Cardiac muscle cell (in vitro differentiated cells and primary cell): ENCODE measurements at regions not wholly inside any gene's neighbourhood (a gene's known extent, or its start where the extent isn't known, plus 50 kb on each side); places are given as distances from the start of the nearest gene placed in this dataset.

Source experiments
- DNase-seq, 2 donors: peaks; one replicate each; pipeline versions ENCODE4 v3.0.0 to v3.0.0-alpha.2; 2010 to 2017; ENCODE audit warnings: low read depth in 1 of 2, low spot score in 1 of 2
- H3K27ac ChIP-seq: fragments of 200-600 bp; sonication (generic); 2 replicates; pipeline ENCODE4 v1.5.1; 2016
- H3K27me3 ChIP-seq: fragments of 200-600 bp; sonication (generic); 2 replicates; pipeline ENCODE4 v1.6.0; 2016; ENCODE audit warnings: control low read depth
- H3K36me3 ChIP-seq: fragments of 200-600 bp; sonication (generic); 2 replicates; pipeline ENCODE4 v1.5.1; 2016; ENCODE audit warnings: control low read depth
- H3K4me1 ChIP-seq: fragments of 200-600 bp; sonication (generic); 2 replicates; pipeline ENCODE4 v1.8.1; 2017; ENCODE audit warnings: low read depth, mild to moderate bottlenecking, mixed run types
- H3K4me3 ChIP-seq: fragments of 200-600 bp; sonication (generic); 2 replicates; pipeline ENCODE4 v1.5.1; 2016; ENCODE audit warnings: mild to moderate bottlenecking
- H3K9me3 ChIP-seq: fragments of 200-600 bp; sonication (generic); 2 replicates; pipeline ENCODE4 v1.5.1; 2017; ENCODE audit warnings: low read depth, mild to moderate bottlenecking, control low read depth
- TF ChIP-seq, protein P1 (sequence below): IDR thresholded peaks from 2 replicates; pipeline ENCODE4 v1.5.1; 2012; ENCODE audit warnings: low read depth, mild to moderate bottlenecking, low read length

GRCh38 chr3:56900801-56901200 is 99.1 kb upstream of the ARHGEF3 start:
- H3K9me3 ChIP-seq, result no peaks in the 10 kb centered on the region
- H3K4me3 ChIP-seq, result no peak overlapping the region
- H3K27me3 ChIP-seq, result peaks cover 37% of the 10 kb centered on the region
- TF ChIP-seq, protein P1, sequence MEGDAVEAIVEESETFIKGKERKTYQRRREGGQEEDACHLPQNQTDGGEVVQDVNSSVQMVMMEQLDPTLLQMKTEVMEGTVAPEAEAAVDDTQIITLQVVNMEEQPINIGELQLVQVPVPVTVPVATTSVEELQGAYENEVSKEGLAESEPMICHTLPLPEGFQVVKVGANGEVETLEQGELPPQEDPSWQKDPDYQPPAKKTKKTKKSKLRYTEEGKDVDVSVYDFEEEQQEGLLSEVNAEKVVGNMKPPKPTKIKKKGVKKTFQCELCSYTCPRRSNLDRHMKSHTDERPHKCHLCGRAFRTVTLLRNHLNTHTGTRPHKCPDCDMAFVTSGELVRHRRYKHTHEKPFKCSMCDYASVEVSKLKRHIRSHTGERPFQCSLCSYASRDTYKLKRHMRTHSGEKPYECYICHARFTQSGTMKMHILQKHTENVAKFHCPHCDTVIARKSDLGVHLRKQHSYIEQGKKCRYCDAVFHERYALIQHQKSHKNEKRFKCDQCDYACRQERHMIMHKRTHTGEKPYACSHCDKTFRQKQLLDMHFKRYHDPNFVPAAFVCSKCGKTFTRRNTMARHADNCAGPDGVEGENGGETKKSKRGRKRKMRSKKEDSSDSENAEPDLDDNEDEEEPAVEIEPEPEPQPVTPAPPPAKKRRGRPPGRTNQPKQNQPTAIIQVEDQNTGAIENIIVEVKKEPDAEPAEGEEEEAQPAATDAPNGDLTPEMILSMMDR, result no peak
- no peak for DNase-seq
- H3K27ac ChIP-seq, result no peak overlapping the region
- no peaks in the 10 kb centered on the region for H3K36me3 ChIP-seq
- no peaks in the 10 kb centered on the region for H3K4me1 ChIP-seq

- Histone ChIP-seq H3K4me3 (no peak overlapping the region), H3K9me3 (no peaks in the 10 kb centered on the region), H3K27me3 (peaks cover 27% of the 10 kb centered on the region), H3K4me1 (no peaks in the 10 kb centered on the region), H3K27ac (no peak overlapping the region), H3K36me3 (no peaks in the 10 kb centered on the region)
- TF ChIP-seq, protein P1, result no peak
- no peak for DNase-seq
Observed at GRCh38 chr3:56899851-56900250, 98.1 kb upstream of the ARHGEF3 start.

- DNase-seq, result no peak
- no peak overlapping the region for H3K27ac ChIP-seq
- peaks cover 26% of the 10 kb centered on the region for H3K27me3 ChIP-seq
- no peak overlapping the region for H3K4me3 ChIP-seq
- TF ChIP-seq, protein P1, result no peak
- H3K36me3 ChIP-seq, result no peaks in the 10 kb centered on the region
- no peaks in the 10 kb centered on the region for H3K9me3 ChIP-seq
- no peaks in the 10 kb centered on the region for H3K4me1 ChIP-seq
Observed at GRCh38 chr3:56899078-56899477, 97.3 kb upstream of the ARHGEF3 start.

- H3K4me3 ChIP-seq, result no peak overlapping the region
- TF ChIP-seq, protein P1, result no peak
- no peaks in the 10 kb centered on the region for H3K9me3 ChIP-seq
- peaks cover 19% of the 10 kb centered on the region for H3K27me3 ChIP-seq
- no peak overlapping the region for H3K27ac ChIP-seq
- no peaks in the 10 kb centered on the region for H3K4me1 ChIP-seq
- no peaks in the 10 kb centered on the region for H3K36me3 ChIP-seq
- no peak for DNase-seq
Observed at GRCh38 chr3:56896357-56896756, 94.6 kb upstream of the ARHGEF3 start.

GRCh38 chr3:56894881-56895431 is 93.2 kb upstream of the ARHGEF3 start:
- DNase-seq, result peak in 1 of 2 donors; percentile 80
- Histone ChIP-seq H3K27me3 (peaks cover 18% of the 10 kb centered on the region), H3K4me3 (no peak overlapping the region), H3K36me3 (no peaks in the 10 kb centered on the region), H3K4me1 (no peaks in the 10 kb centered on the region), H3K9me3 (no peaks in the 10 kb centered on the region), H3K27ac (no peak overlapping the region)
- TF ChIP-seq, protein P1, result no peak
